Endodermal cell (in vitro differentiated cells): ENCODE measurements at regions not wholly inside any gene's neighbourhood (a gene's known extent, or its start where the extent isn't known, plus 50 kb on each side); places are given as distances from the start of the nearest gene placed in this dataset.

Experiments used
- DNase-seq: peaks from one replicate; pipeline ENCODE4 v3.0.0-alpha.2; 2017
- H3K27ac ChIP-seq: 2 replicates; pipeline ENCODE4 v1.5.1; 2013; ENCODE audit warnings: mild to moderate bottlenecking, low read depth, low read length, moderate library complexity
- H3K27me3 ChIP-seq: 2 replicates; pipeline ENCODE4 v1.6.1; 2013; ENCODE audit warnings: mild to moderate bottlenecking, low read length, moderate library complexity; ENCODE audit not compliant: insufficient read depth, control insufficient read depth, poor library complexity, severe bottlenecking
- H3K36me3 ChIP-seq: 2 replicates; pipeline ENCODE4 v1.7.0; 2013; ENCODE audit warnings: mild to moderate bottlenecking, low read length, moderate library complexity; ENCODE audit not compliant: control insufficient read depth, insufficient read depth
- H3K4me1 ChIP-seq: one replicate; pipeline ENCODE4 v1.7.0; 2013; ENCODE audit warnings: low read length; ENCODE audit not compliant: control insufficient read depth, insufficient read depth
- H3K4me3 ChIP-seq: 2 replicates; pipeline ENCODE4 v1.5.1; 2013; ENCODE audit warnings: mild to moderate bottlenecking, low read length, moderate library complexity
- H3K9ac ChIP-seq: 2 replicates; pipeline ENCODE4 v1.6.1; 2013; ENCODE audit warnings: mild to moderate bottlenecking, low read length, moderate library complexity; ENCODE audit not compliant: poor library complexity, severe bottlenecking; ENCODE audit errors: extremely low read depth
- H3K9me3 ChIP-seq: 2 replicates; pipeline ENCODE4 v1.6.1; 2013; ENCODE audit warnings: mild to moderate bottlenecking, low read length, moderate library complexity; ENCODE audit not compliant: control insufficient read depth
- H3K27ac Mint-ChIP-seq: 2 replicates; pipeline ENCODE4 v1.8.0; 2020; ENCODE audit warnings: mixed read lengths
- H3K27me3 Mint-ChIP-seq: 2 replicates; pipeline ENCODE4 v1.8.0; 2021; ENCODE audit warnings: mild to moderate bottlenecking, mixed read lengths; ENCODE audit not compliant: insufficient read depth
- H3K36me3 Mint-ChIP-seq: 2 replicates; pipeline ENCODE4 v1.8.0; 2020; ENCODE audit warnings: low read depth, mixed read lengths
- H3K4me1 Mint-ChIP-seq: 2 replicates; pipeline ENCODE4 v1.8.0; 2020; ENCODE audit warnings: mixed read lengths
- H3K4me3 Mint-ChIP-seq: 2 replicates; pipeline ENCODE4 v1.8.0; 2020; ENCODE audit warnings: mild to moderate bottlenecking, moderate library complexity, mixed read lengths
- H3K9me3 Mint-ChIP-seq: 2 replicates; pipeline ENCODE4 v1.8.0; 2020; ENCODE audit warnings: mild to moderate bottlenecking, mixed read lengths
- CTCF ChIP-seq: fragments of 200-600 bp; sonication (generic); conservative IDR thresholded peaks from 2 replicates; pipeline ENCODE4 v1.5.0; 2021; ENCODE audit warnings: antibody characterized with exemption, mild to moderate bottlenecking
- whole genome bisulfite sequencing, 2 experiments: methylation state at CpG; one replicate each; pipeline versions ENCODE4 v1.1.5 to v1.1.7; 2013; ENCODE audit warnings: missing lambda C conversion rate in 2 of 2, mixed read lengths in 1 of 2; ENCODE audit not compliant: insufficient coverage in 1 of 2, insufficient read length in 1 of 2; 5-methylcytosine and 5-hydroxymethylcytosine counted together

GRCh38 chr10:105358911-105359310 is 717.8 kb downstream of the SORCS3 start:
- H3K4me3 ChIP-seq = no peak overlapping the region
- no peaks in the 10 kb centered on the region for H3K36me3 ChIP-seq
- H3K36me3 Mint-ChIP-seq = no peaks in the 10 kb centered on the region
- 91 to 100% methylated on average over 1 to 2 of the region's 2 CpGs for WGBS, 2 experiments
- H3K4me1 Mint-ChIP-seq = no peaks in the 10 kb centered on the region
- no peak overlapping the region for H3K4me3 Mint-ChIP-seq
- H3K27me3 Mint-ChIP-seq = no peaks in the 10 kb centered on the region
- no peak for TF ChIP-seq CTCF
- no peak for DNase-seq
- no peak overlapping the region for H3K9ac ChIP-seq
- H3K27me3 ChIP-seq = no peaks in the 10 kb centered on the region
- no peak overlapping the region for H3K27ac Mint-ChIP-seq
- H3K27ac ChIP-seq = no peak overlapping the region
- H3K4me1 ChIP-seq = no peaks in the 10 kb centered on the region
- peaks cover 9% of the 10 kb centered on the region for H3K9me3 ChIP-seq
- H3K9me3 Mint-ChIP-seq = peaks cover 1% of the 10 kb centered on the region

- Mint-ChIP-seq H3K27me3 (no peaks in the 10 kb centered on the region), H3K36me3 (no peaks in the 10 kb centered on the region), H3K4me1 (no peaks in the 10 kb centered on the region), H3K9me3 (peaks cover 1% of the 10 kb centered on the region), H3K27ac (no peak overlapping the region), H3K4me3 (no peak overlapping the region)
- Histone ChIP-seq H3K27ac (no peak overlapping the region), H3K4me3 (no peak overlapping the region), H3K9me3 (peaks cover 7% of the 10 kb centered on the region), H3K4me1 (no peaks in the 10 kb centered on the region), H3K9ac (no peak overlapping the region), H3K36me3 (no peaks in the 10 kb centered on the region), H3K27me3 (peaks cover 4% of the 10 kb centered on the region)
- TF ChIP-seq CTCF = no peak
- 79 to 82% methylated on average over 2 of the region's 2 CpGs for WGBS, 2 experiments
- no peak for DNase-seq
Measured at GRCh38 chr10:105356626-105357025, 715.5 kb downstream of the SORCS3 start.

GRCh38 chr10:105354010-105354409 is 712.9 kb downstream of the SORCS3 start:
- Histone ChIP-seq H3K9me3 (no peaks in the 10 kb centered on the region), H3K36me3 (no peaks in the 10 kb centered on the region), H3K4me1 (no peaks in the 10 kb centered on the region), H3K9ac (no peak overlapping the region), H3K27me3 (peaks cover 4% of the 10 kb centered on the region), H3K27ac (no peak overlapping the region), H3K4me3 (no peak overlapping the region)
- Mint-ChIP-seq H3K36me3 (no peaks in the 10 kb centered on the region), H3K27me3 (no peaks in the 10 kb centered on the region), H3K27ac (no peak overlapping the region), H3K9me3 (no peaks in the 10 kb centered on the region), H3K4me3 (no peak overlapping the region), H3K4me1 (no peaks in the 10 kb centered on the region)
- WGBS, 2 experiments = 90% methylated on average over 1 of the region's 1 CpG; no CpG with 5 or more reads in 1 of the 2 experiments
- no peak for TF ChIP-seq CTCF
- no peak for DNase-seq
